SK-N-SH (cell line): ENCODE measurements at regions not wholly inside any gene's neighbourhood (a gene's known extent, or its start where the extent isn't known, plus 50 kb on each side); places are given as distances from the start of the nearest gene placed in this dataset.

ENCODE experiments used
- CTCF ChIA-PET: fragments of 300-600, 350-600 bp; formaldehyde crosslinking; extraction: SDS; loops from one replicate; lab custom pipeline; 2021; lab: Yijun Ruan, JAX
- POLR2A ChIA-PET: fragments of 350-600 bp; sonication (Branson Sonifier 250); formaldehyde crosslinking; extraction: SDS; loops from one replicate; lab custom pipeline; 2020; ENCODE audit warnings: antibody characterized with exemption, inconsistent platforms; lab: Yijun Ruan, JAX
- DNase-seq: peaks from one replicate; pipeline ENCODE4 v3.0.0; 2012
- H2AFZ ChIP-seq: fragments of 200-600 bp; sonication (generic); 2 replicates; pipeline ENCODE4 v1.8.1; 2016; ENCODE audit warnings: antibody characterized with exemption, mild to moderate bottlenecking, low read depth
- H3F3A ChIP-seq: fragments of 200-600 bp; sonication (generic); replicated peaks from 2 replicates; pipeline ENCODE3; 2016; ENCODE audit warnings: antibody characterized with exemption, mild to moderate bottlenecking; ENCODE audit not compliant: insufficient read depth
- H3K27ac ChIP-seq, 2 experiments: fragments of 200-500 bp in 1 of 2; fragments of 200-600 bp in 1 of 2; sonication (Bioruptor generic) in 1 of 2; sonication (generic), shearing (Covaris generic) in 1 of 2; 2 replicates each; pipeline versions ENCODE4 v1.5.1 to v1.6.1; 2014 to 2016; ENCODE audit warnings: low read depth in 2 of 2, inconsistent platforms in 1 of 2, low read length in 1 of 2, mild to moderate bottlenecking in 1 of 2, mixed read lengths in 1 of 2
- H3K27me3 ChIP-seq: fragments of 200-600 bp; sonication (generic), shearing (Covaris generic); 2 replicates; pipeline ENCODE4 v1.6.1; 2016; ENCODE audit warnings: mixed run types; ENCODE audit not compliant: insufficient read depth
- H3K36me3 ChIP-seq, 2 experiments: fragments of 200-500 bp in 1 of 2; fragments of 200-600 bp in 1 of 2; sonication (Bioruptor generic) in 1 of 2; sonication (generic) in 1 of 2; replicated peaks in 1 of 2; 2 replicates each; pipeline versions ENCODE3 to v1.5.1; 2014 to 2016; ENCODE audit warnings: low read length in 1 of 2, mild to moderate bottlenecking in 1 of 2; ENCODE audit not compliant: insufficient read depth in 2 of 2, control insufficient read depth in 1 of 2
- H3K4me1 ChIP-seq, 2 experiments: fragments of 200-500 bp in 1 of 2; fragments of 200-600 bp in 1 of 2; sonication (Bioruptor generic) in 1 of 2; sonication (generic), shearing (Covaris generic) in 1 of 2; 2 replicates each; pipeline versions ENCODE4 v1.5.1 to v1.6.1; 2014 to 2016; ENCODE audit warnings: low read depth in 1 of 2, low read length in 1 of 2, mixed run types in 1 of 2; ENCODE audit not compliant: insufficient read depth in 2 of 2, control insufficient read depth in 1 of 2
- H3K4me2 ChIP-seq: fragments of 200-600 bp; sonication (generic), shearing (Covaris generic); 2 replicates; pipeline ENCODE4 v1.6.1; 2017; ENCODE audit warnings: mixed run types
- H3K4me3 ChIP-seq, 2 experiments: fragments of 200-500 bp in 1 of 2; fragments of 200-600 bp in 1 of 2; sonication (Bioruptor generic) in 1 of 2; sonication (generic), shearing (Covaris generic) in 1 of 2; 2 replicates each; pipeline versions ENCODE4 v1.5.1 to v1.8.1; 2014 to 2016; ENCODE audit warnings: low read depth in 2 of 2, inconsistent platforms in 1 of 2, low read length in 1 of 2, mild to moderate bottlenecking in 1 of 2, mixed read lengths in 1 of 2, moderate library complexity in 1 of 2
- H3K79me2 ChIP-seq: fragments of 200-600 bp; sonication (generic); 2 replicates; pipeline ENCODE4 v1.8.1; 2017; ENCODE audit warnings: mild to moderate bottlenecking; ENCODE audit not compliant: insufficient read depth
- H3K9ac ChIP-seq: fragments of 200-600 bp; sonication (generic); 2 replicates; pipeline ENCODE4 v1.6.1; 2017; ENCODE audit warnings: mixed run types
- H3K9me2 ChIP-seq: fragments of 200-600 bp; sonication (generic); 2 replicates; pipeline ENCODE4 v1.6.1; 2017; ENCODE audit warnings: mixed run types
- H3K9me3 ChIP-seq: fragments of 200-600 bp; sonication (generic); 2 replicates; pipeline ENCODE4 v1.6.1; 2017; ENCODE audit warnings: mixed run types, mild to moderate bottlenecking, moderate library complexity
- H4K20me1 ChIP-seq: fragments of 200-600 bp; sonication (generic); 2 replicates; pipeline ENCODE4 v1.6.1; 2017; ENCODE audit warnings: mild to moderate bottlenecking, mixed run types; ENCODE audit not compliant: insufficient read depth
- CHD2 ChIP-seq: fragments of 150-350 bp; IDR thresholded peaks from 2 replicates; pipeline ENCODE4 v1.6.1; 2018; ENCODE audit warnings: low read length; ENCODE audit not compliant: partially characterized antibody
- ELF1 ChIP-seq: IDR thresholded peaks from 2 replicates; pipeline ENCODE4 v1.4.0; 2012
- EP300 ChIP-seq, 2 experiments: IDR thresholded peaks; 2 replicates each; pipeline versions ENCODE4 v1.4.0 to v1.6.1; 2012; ENCODE audit warnings: borderline replicate concordance in 1 of 2, low read depth in 1 of 2, low read length in 1 of 2
- EZH2phosphoT487 ChIP-seq: fragments of 200-600 bp; sonication (generic); IDR thresholded peaks from 2 replicates; pipeline ENCODE4 v1.6.1; 2017; ENCODE audit warnings: low read depth, mixed run types, mild to moderate bottlenecking, antibody characterized with exemption, moderate library complexity, borderline replicate concordance
- FOXJ3 ChIP-seq: sonication (generic); formaldehyde crosslinking; IDR thresholded peaks from 2 replicates; pipeline ENCODE4 v1.5.1; 2020; ENCODE audit warnings: mild to moderate bottlenecking, missing genetic modification reagents
- FOXM1 ChIP-seq: IDR thresholded peaks from 2 replicates; pipeline ENCODE4 v1.4.0; 2012; ENCODE audit warnings: low read depth, mild to moderate bottlenecking
- GATA2 ChIP-seq: sonication (generic); formaldehyde crosslinking; IDR thresholded peaks from 2 replicates; pipeline ENCODE4 v1.5.0; 2020; ENCODE audit warnings: mild to moderate bottlenecking, missing genetic modification reagents
- IRF3 ChIP-seq: fragments of 150-350 bp; IDR thresholded peaks from 2 replicates; pipeline ENCODE4 v1.6.1; 2016; ENCODE audit warnings: mild to moderate bottlenecking, low read depth, low read length
- JUND ChIP-seq: IDR thresholded peaks from 2 replicates; pipeline ENCODE4 v1.4.0; 2012
- MEF2A ChIP-seq: IDR thresholded peaks from 2 replicates; pipeline ENCODE4 v1.4.0; 2012; ENCODE audit warnings: low read depth, borderline replicate concordance
- NFIC ChIP-seq: IDR thresholded peaks from 2 replicates; pipeline ENCODE4 v1.4.0; 2012; ENCODE audit warnings: borderline replicate concordance
- NRF1 ChIP-seq: IDR thresholded peaks from 2 replicates; pipeline ENCODE4 v1.6.1; 2012; ENCODE audit warnings: low read depth, mild to moderate bottlenecking, low read length
- PBX3 ChIP-seq: IDR thresholded peaks from 2 replicates; pipeline ENCODE4; 2012
- RAD21 ChIP-seq: IDR thresholded peaks from 2 replicates; pipeline ENCODE4 v1.6.1; 2012; ENCODE audit warnings: mild to moderate bottlenecking, low read length
- RXRA ChIP-seq: IDR thresholded peaks from 2 replicates; pipeline ENCODE4 v1.4.0; 2012; ENCODE audit warnings: low read depth, mild to moderate bottlenecking, borderline replicate concordance
- SMC3 ChIP-seq: IDR thresholded peaks from 2 replicates; pipeline ENCODE4 v1.6.1; 2012; ENCODE audit warnings: low read depth, low read length, improper control_type of control experiment
- TAF1 ChIP-seq: IDR thresholded peaks from 2 replicates; pipeline ENCODE4 v1.6.1; 2012; ENCODE audit warnings: low read depth, mild to moderate bottlenecking, low read length, moderate library complexity, borderline replicate concordance
- USF2 ChIP-seq: fragments of 150-350 bp; IDR thresholded peaks from 2 replicates; pipeline ENCODE4 v1.6.1; 2017; ENCODE audit warnings: antibody characterized with exemption, low read length, low read depth, borderline replicate concordance
- ZBTB33 ChIP-seq: IDR thresholded peaks from 2 replicates; pipeline ENCODE4 v1.4.0; 2012; ENCODE audit warnings: low read depth, borderline replicate concordance
- WGBS: methylation state at CpG from one replicate; pipeline ENCODE4 v1.1.6; 2017; ENCODE audit warnings: low lambda C conversion rate; 5-methylcytosine and 5-hydroxymethylcytosine counted together

GRCh38 chr11:101215069-101215468 lies 85.5 kb upstream of the PGR start:
- no peak overlapping the region for H3K4me2 ChIP-seq
- POLR2A ChIA-PET, result no interaction called here
- H3K27ac ChIP-seq, result no peak overlapping the region
- no peaks in the 10 kb centered on the region for H3K36me3 ChIP-seq
- CTCF ChIA-PET, result no interaction called here
- 0% methylated on average over 1 of the region's 1 CpG for WGBS
- no peaks in the 10 kb centered on the region for H3F3A ChIP-seq
- no peaks in the 10 kb centered on the region for H3K9me2 ChIP-seq
- TF ChIP-seq PBX3, result no peak
- no peak for TF ChIP-seq FOXM1
- no peak for TF ChIP-seq USF2
- TF ChIP-seq GATA2 (CRISPR knock-in tag), result no peak
- TF ChIP-seq RXRA, result no peak
- TF ChIP-seq TAF1, result no peak
- TF ChIP-seq EP300 (IDR thresholded peaks at IDR 0.05; ENCODE audit: borderline replicate concordance in 1 of 2, low read depth in 1 of 2, low read length in 1 of 2), result no peak
- H3K9me3 ChIP-seq, result no peaks in the 10 kb centered on the region
- no peak overlapping the region for H3K4me3 ChIP-seq
- no peak overlapping the region for H3K9ac ChIP-seq
- H3K79me2 ChIP-seq, result no peaks in the 10 kb centered on the region
- no peaks in the 10 kb centered on the region for H3K4me1 ChIP-seq
- no peaks in the 10 kb centered on the region for H4K20me1 ChIP-seq
- H3K27me3 ChIP-seq, result no peaks in the 10 kb centered on the region
- no peak for DNase-seq
- H2AFZ ChIP-seq, result no peak overlapping the region

GRCh38 chr11:101211407-101211975 lies 81.9 kb upstream of the PGR start:
- DNase-seq, result no peak
- no peaks in the 10 kb centered on the region for H3K36me3 ChIP-seq
- no peak overlapping the region for H3K4me2 ChIP-seq
- WGBS, result 12% methylated on average over 3 of the region's 3 CpGs
- no peak overlapping the region for H3K9ac ChIP-seq
- no peaks in the 10 kb centered on the region for H3K79me2 ChIP-seq
- no peaks in the 10 kb centered on the region for H4K20me1 ChIP-seq
- H3K9me3 ChIP-seq, result 0 out of 2 replicates have a peak, but pooled peaks cover 3% of the 10 kb centered on the region
- POLR2A ChIA-PET, result no interaction called here
- H3K4me3 ChIP-seq, result no peak overlapping the region
- H3F3A ChIP-seq, result no peaks in the 10 kb centered on the region
- H3K4me1 ChIP-seq, result no peaks in the 10 kb centered on the region
- H3K9me2 ChIP-seq, result no peaks in the 10 kb centered on the region
- H2AFZ ChIP-seq, result no peak overlapping the region
- H3K27ac ChIP-seq, result no peak overlapping the region
- CTCF ChIA-PET, result no interaction called here
- H3K27me3 ChIP-seq, result no peaks in the 10 kb centered on the region
- no peak for TF ChIP-seq TAF1
- no peak for TF ChIP-seq PBX3
- no peak for TF ChIP-seq SMC3
- TF ChIP-seq USF2, result no peak
- no peak for TF ChIP-seq IRF3
- no peak for TF ChIP-seq NFIC
- TF ChIP-seq EZH2phosphoT487, result no peak
- no peak for TF ChIP-seq RAD21
- TF ChIP-seq GATA2 (CRISPR knock-in tag), result no peak
- TF ChIP-seq ZBTB33, result no peak
- TF ChIP-seq FOXM1, result no peak
- no peak for TF ChIP-seq FOXJ3
- no peak for TF ChIP-seq ELF1
- TF ChIP-seq NRF1, result no peak
- no peak for TF ChIP-seq JUND
- no peak for TF ChIP-seq CHD2
- no peak for TF ChIP-seq MEF2A
